ENCODE measurements at regions not wholly inside any gene's neighbourhood (a gene's known extent, or its start where the extent isn't known, plus 50 kb on each side); places are given as distances from the start of the nearest gene placed in this dataset.

- TF ChIP-seq POLR2A (IDR thresholded peaks at IDR 0.05; ENCODE audit: low read length) (no peak), GATA1 (IDR thresholded peaks at IDR 0.05; ENCODE audit: low read depth, low read length) (no peak)
These were observed 1137.0 kb upstream of the FANCL start for GRCh38 chr2:59378127-59378526.
